ENCODE measurements at regions not wholly inside any gene's neighbourhood (a gene's known extent, or its start where the extent isn't known, plus 50 kb on each side); places are given as distances from the start of the nearest gene placed in this dataset.

DNA sequence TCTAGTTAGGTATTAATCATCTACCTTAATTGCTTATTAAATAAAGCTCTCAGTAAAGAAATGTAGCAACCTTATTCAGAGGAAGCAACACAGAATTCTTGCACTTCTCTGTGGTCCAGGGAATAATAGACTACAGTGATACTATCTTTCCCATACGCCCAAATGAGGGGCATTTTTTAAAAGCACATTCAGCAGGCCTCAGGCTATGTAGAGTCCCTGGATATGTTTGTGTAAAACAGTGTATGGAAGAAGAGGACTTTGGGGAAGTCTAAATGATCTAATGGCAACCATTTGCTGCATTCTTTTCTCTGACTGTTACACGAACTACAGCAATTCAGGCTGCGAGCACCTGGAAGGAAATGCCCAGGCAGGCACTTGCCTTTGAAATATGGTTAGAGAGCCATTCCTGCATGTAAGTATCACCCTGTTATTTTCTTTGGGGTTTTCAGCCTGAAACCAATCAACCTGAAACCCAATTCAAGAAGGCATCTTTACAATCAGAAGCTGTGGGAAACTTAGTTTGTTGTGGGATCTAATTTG is 1814.7 kb upstream of the CELF4 start:
- TF ChIP-seq POLR2AphosphoS5 (IDR thresholded peaks at IDR 0.05) (no peak), CTCF (IDR thresholded peaks at IDR 0.05) (no peak), POLR2A (IDR thresholded peaks at IDR 0.05) (no peak)
